Ureter (tissue), 1 donor: ENCODE measurements at regions not wholly inside any gene's neighbourhood (a gene's known extent, or its start where the extent isn't known, plus 50 kb on each side); places are given as distances from the start of the nearest gene placed in this dataset.
"Not testable (repeated sequence)": the region's sequence is repeated elsewhere in the genome, so short reads cannot be mapped to it uniquely, and the experiment has no call there.

ENCODE experiments used
- DNase-seq: peaks from one replicate; pipeline ENCODE4 v3.0.0-alpha.2; 2020; ENCODE audit warnings: low spot score
- donor health status: DM: yes; HTN: yes; CAD: no.

GRCh38 chr5:100379254-100379858, 155.8 kb upstream of the FAM174A start:
- DNase-seq, result not testable (repeated sequence)

- not testable (repeated sequence) for DNase-seq
These were observed 170.3 kb upstream of the FAM174A start for GRCh38 chr5:100364757-100365478.

- not testable (repeated sequence) for DNase-seq
These were observed 170.8 kb upstream of the FAM174A start for GRCh38 chr5:100364343-100364742.

DNA sequence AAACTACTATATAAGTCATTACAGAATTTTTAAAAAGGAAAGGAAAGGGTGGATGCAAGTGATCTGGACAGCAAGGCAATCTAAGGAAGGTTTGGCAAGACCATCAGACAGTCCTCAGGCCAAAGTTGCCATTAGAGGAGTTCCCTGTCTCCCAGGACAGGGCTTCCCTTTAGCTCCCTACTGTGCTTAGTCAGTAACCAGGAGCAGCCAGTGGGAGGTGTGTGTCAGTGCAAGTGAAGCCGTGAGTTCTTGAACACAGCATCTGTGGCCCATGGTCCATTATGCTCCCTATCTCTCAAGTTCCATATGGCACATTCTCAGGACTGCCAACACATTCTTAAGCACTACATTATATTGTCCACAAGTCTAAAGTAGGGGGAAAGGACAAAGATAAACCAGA, 175.2 kb upstream of the FAM174A start:
- DNase-seq, result not testable (repeated sequence)

- DNase-seq, result not testable (repeated sequence)
These were observed 188.9 kb upstream of the FAM174A start for GRCh38 chr5:100346269-100346668.

- DNase-seq, result not testable (repeated sequence)
These were observed 193.7 kb upstream of the FAM174A start for GRCh38 chr5:100341485-100341884.

- DNase-seq, result no peak
These were observed 212.7 kb upstream of the FAM174A start for GRCh38 chr5:100322483-100322882.

DNA sequence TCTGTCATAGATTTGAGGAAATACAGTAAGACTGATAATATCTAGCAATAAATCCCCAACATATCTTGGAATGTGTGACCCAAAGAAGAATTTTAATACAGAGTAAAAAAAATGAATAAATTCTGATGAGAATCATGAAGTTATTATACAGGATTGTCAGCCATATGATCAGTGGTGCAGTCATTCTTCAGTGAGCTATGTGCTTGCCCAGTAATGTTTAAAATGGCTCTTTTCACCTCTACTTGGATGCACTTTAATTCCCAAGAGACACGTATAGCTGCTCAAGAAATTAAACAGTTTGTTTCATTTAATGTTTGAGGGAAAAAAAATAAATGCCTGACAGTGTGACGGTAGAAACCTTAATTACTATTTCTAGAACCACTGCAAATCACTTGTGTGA, 215.3 kb upstream of the FAM174A start:
- no peak for DNase-seq

DNA sequence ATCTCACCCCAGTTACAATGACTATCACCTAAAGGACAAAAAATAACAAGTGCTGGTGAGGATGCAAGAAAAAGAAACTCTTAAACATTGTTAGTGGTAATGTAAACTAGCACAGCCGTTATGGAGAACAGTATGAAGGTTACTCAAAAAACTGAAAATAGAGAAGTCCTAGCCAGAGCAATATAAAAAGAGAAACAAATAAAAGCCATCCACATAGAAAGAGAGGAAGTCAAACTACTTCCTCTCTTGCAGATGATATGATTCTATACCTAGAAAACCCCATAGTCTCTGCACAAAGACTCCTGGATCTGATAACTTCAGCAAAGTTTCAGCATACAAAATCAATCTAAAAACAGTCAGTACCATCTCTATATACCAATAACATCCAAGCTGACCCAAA, 221.5 kb upstream of the FAM174A start:
- no peak for DNase-seq

DNA sequence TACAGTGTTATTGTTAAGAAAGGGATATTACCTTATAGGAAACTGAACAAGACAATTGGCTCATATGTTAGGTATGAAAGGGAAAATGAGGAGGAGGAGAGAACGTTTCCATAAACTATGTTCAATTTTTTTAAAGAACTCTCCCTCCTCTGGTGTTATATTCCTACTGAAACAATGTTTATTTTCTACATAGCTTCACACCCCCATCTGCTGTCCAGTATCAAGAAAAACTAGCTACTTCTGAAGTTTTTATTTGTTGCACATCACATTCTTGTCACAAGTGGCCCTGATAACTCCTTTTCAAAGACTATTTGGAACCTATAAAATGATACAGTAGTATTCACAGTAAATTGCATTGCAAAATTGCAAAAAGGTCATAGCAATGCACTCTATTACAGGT, 223.4 kb upstream of the FAM174A start:
- DNase-seq, result no peak

DNA sequence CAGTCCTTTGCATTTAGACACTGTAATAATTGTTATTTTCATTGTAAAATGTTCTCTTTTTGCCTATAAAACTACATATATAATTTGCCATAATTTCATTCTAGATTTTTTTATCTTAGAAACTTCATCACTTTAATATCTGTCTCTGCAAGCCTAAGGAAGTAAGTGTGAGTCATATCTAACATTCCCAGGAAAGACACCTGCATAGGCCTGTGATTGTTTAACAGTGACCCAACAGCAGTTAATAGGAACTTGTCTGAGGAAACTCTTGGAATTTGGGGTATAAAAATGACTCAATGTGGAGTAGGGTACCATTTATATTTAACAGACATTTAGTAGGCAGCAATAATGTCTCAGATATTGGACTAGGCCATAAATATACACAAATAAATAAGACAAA, 229.2 kb upstream of the FAM174A start:
- no peak for DNase-seq

- DNase-seq, result no peak
These were observed 232.0 kb upstream of the FAM174A start for GRCh38 chr5:100303216-100303615.

- DNase-seq, result no peak
These were observed 235.9 kb upstream of the FAM174A start for GRCh38 chr5:100299261-100299660.

GRCh38 chr5:100276071-100276470, 259.1 kb upstream of the FAM174A start:
- no peak for DNase-seq

DNA sequence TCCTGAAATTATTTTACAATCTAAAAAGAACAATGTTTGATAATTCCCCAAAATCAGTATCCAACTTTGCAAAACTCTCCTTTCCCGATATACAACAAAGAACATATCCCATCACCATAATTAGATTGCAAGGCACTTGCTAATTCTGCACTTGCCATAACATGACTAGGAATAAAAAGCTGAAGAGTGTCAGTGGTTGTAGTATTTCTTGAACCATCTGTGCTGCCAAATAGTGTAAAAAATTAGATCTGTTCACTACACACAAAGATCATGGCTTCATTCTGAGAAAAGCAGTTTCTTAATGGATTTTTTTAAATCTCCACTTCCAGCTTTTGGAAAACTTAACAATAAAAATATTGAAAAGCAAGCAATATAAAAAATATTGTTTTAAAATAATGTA, 259.5 kb upstream of the FAM174A start:
- DNase-seq, result no peak

DNA sequence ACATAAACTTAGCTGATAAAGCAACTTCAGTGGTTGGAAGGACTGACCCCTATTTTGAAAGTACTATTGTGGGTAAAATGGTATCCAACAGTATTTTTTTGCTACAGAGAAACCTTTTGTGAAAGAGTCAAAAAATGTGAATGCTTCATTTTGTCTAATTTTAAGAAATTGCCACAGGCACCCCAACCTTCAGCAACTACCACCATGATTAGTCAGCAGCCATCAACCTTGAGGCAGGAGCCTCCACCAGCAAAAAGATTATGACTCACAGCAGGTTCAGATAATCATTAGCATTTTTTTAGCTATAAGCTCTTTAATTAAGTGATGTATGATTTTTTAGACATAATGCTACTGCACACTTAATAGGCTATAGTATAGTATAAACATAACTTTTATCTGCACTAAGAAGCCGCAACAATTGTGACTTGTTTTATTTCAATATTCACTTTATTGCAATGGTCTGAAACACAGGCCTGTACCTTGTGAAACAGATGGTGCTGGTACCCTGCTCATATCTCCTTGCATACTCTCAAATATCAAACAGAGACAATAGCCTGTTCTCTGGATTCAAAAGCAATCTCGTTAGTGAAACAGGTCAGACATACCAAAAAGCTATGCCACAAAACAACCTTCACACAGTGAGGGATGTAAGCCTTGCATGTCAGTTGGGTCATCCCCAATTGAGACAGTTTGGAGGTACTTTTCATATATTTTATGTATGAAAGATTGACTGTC, 261.2 kb upstream of the FAM174A start:
- DNase-seq, result no peak

DNA sequence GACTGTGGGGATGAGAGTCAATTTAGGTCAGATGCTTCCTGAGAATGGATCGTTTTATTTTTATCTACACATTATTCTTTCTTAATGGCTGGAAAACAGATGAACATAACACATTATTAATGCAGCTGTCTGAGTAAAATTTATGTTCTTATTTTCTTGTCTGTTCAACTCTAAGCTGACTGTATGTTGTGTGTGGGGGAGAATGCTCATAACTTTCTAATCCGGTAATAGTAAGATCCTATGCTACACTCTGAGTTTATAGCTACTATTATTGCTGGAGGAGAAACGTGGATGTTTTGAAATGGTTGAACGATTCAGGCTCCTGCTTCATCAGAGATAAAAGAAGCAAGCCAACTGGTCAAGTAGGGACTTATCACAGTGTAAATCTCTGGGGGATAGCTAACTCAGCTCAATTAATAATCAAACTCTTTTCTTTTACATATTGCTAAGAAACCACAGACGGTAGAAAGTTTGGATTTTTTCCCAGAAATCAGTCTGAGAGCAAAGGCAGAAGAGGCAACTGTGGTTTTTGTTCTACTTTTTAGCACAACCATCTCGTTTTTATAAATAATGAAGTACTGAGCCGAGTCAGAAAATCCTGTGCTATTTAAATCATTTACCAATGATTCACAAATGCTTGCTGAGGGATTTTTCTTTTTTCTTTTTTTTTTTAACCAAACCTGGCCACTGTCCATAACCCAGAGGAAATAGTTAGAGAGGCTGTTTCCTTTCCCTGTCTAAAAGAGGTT, 265.0 kb upstream of the FAM174A start:
- no peak for DNase-seq

GRCh38 chr5:100260968-100261367, 274.2 kb upstream of the FAM174A start:
- DNase-seq, result no peak

DNA sequence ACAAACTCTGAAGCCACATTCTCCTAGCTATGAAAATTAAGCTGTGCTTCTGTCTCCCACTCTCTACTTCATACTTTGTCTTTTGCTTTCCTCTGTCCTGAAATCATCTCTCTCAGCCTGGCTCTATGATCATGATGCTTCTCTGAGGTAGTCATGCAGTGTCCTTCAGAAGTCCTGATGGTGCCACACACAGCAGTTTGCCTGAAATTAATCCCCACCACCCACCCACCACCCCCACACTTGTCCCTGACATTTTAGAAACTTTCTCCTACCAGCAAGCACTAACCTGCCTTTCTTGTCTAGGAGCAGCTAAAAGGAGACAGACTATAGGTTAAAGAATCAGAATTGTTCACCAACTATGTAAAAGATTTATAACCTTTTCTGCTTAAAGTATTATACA, 282.2 kb upstream of the FAM174A start:
- DNase-seq, result no peak

GRCh38 chr5:100252037-100252436, 283.1 kb upstream of the FAM174A start:
- no peak for DNase-seq

- no peak for DNase-seq
These were observed 285.3 kb upstream of the FAM174A start for GRCh38 chr5:100249884-100250269.

GRCh38 chr5:100249211-100249883, 285.8 kb upstream of the FAM174A start:
- DNase-seq, result no peak
